GM18858 (cell line): ENCODE measurements at regions not wholly inside any gene's neighbourhood (a gene's known extent, or its start where the extent isn't known, plus 50 kb on each side); places are given as distances from the start of the nearest gene placed in this dataset.
"Not testable (repeated sequence)": the region's sequence is repeated elsewhere in the genome, so short reads cannot be mapped to it uniquely, and the experiment has no call there.

Experiments
- ATAC-seq: cut with Tn5 transposase; IDR thresholded peaks from one replicate; pipeline ENCODE4 v1.9.1; 2021; ENCODE audit not compliant: unreplicated experiment

GRCh38 chr12:59365133-59365532 lies 230.7 kb upstream of the SLC16A7 start:
- no peak for ATAC-seq

- ATAC-seq: no peak
Measured at GRCh38 chr12:59357811-59358210, 238.0 kb upstream of the SLC16A7 start.

GRCh38 chr12:59346248-59346647 lies 249.6 kb upstream of the SLC16A7 start:
- ATAC-seq: not testable (repeated sequence)

GRCh38 chr12:59345406-59345805 lies 250.4 kb upstream of the SLC16A7 start:
- no peak for ATAC-seq

- no peak for ATAC-seq
Measured at GRCh38 chr12:59344224-59344623, 251.6 kb upstream of the SLC16A7 start.

GRCh38 chr12:59329462-59329861 lies 266.4 kb upstream of the SLC16A7 start:
- ATAC-seq: no peak

- not testable (repeated sequence) for ATAC-seq
Measured at GRCh38 chr12:59328395-59329075, 267.3 kb upstream of the SLC16A7 start.

- ATAC-seq: not testable (repeated sequence)
Measured at GRCh38 chr12:59326457-59326856, 269.4 kb upstream of the SLC16A7 start.

GRCh38 chr12:59322473-59322872 lies 273.4 kb upstream of the SLC16A7 start:
- ATAC-seq: no peak

GRCh38 chr12:59321278-59321677 lies 274.6 kb upstream of the SLC16A7 start:
- no peak for ATAC-seq

- no peak for ATAC-seq
Measured at GRCh38 chr12:59320112-59320511, 275.7 kb upstream of the SLC16A7 start.

GRCh38 chr12:59318940-59319339 lies 276.9 kb upstream of the SLC16A7 start:
- ATAC-seq: no peak

- no peak for ATAC-seq
Measured at GRCh38 chr12:59317598-59317997, 278.2 kb upstream of the SLC16A7 start.

GRCh38 chr12:59316938-59317337 lies 278.9 kb upstream of the SLC16A7 start:
- ATAC-seq: no peak

GRCh38 chr12:59316354-59316753 lies 279.5 kb upstream of the SLC16A7 start:
- not testable (repeated sequence) for ATAC-seq

GRCh38 chr12:59314209-59314608 lies 281.6 kb upstream of the SLC16A7 start:
- ATAC-seq: no peak

- ATAC-seq: no peak
Measured at GRCh38 chr12:59304077-59304721, 291.6 kb upstream of the SLC16A7 start.

- ATAC-seq: no peak
Measured at GRCh38 chr12:59298296-59298695, 297.5 kb upstream of the SLC16A7 start.

GRCh38 chr12:59294221-59294620 lies 301.6 kb upstream of the SLC16A7 start:
- ATAC-seq: no peak

- ATAC-seq: no peak
Measured at GRCh38 chr12:59282999-59283398, 312.8 kb upstream of the SLC16A7 start.

GRCh38 chr12:59273561-59273960 lies 322.3 kb upstream of the SLC16A7 start:
- ATAC-seq: not testable (repeated sequence)

- no peak for ATAC-seq
Measured at GRCh38 chr12:59268295-59268809, 327.5 kb upstream of the SLC16A7 start.
